Cerebellar nuclear complex (tissue), 1 donor: ENCODE measurements at regions not wholly inside any gene's neighbourhood (a gene's known extent, or its start where the extent isn't known, plus 50 kb on each side); places are given as distances from the start of the nearest gene placed in this dataset.

Source experiments
- DNase-seq, 2 experiments: peaks; one replicate each; lab custom pipeline; 2025; lab: John Stamatoyannopoulos, UW

DNA sequence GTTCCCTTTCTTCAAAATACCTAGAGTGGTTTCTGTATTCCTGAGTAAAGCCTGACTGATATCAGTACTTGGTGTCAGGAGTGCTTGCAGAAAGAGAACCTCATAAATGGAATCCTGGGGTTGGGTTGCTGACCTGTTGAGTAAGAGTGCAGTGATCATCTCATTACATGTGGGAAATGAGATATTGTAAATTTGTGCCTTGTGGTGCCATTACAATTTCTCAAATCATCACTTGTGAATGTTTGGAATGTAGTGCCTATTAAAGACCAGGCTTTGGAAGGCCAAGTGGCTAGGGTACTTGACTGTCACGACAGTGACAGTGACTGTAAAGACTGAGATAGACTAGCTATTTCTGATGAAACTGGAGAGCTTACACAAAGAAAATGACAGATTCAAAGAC, 176.7 kb upstream of the CTTNBP2NL start:
- DNase-seq: no peak

DNA sequence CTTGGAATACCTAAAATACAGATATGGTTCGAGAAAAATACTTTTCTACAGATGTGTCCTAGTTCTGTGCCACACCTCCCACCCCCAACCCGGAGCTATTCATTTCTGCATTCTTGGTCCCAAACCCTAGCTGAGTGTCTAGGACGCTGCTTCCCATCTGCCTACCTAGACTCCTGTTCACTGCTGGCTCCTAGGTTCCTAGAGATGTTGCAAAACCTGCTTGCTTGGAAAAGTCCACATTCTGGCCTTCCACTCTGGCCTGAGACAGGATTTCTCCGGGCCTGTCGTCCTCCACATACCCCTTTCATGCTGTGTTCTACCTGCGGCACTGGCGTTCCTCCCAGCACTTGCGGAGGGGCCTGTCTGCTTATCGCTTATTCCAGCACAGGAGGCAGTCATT, 165.8 kb upstream of the CTTNBP2NL start:
- no peak for DNase-seq

DNA sequence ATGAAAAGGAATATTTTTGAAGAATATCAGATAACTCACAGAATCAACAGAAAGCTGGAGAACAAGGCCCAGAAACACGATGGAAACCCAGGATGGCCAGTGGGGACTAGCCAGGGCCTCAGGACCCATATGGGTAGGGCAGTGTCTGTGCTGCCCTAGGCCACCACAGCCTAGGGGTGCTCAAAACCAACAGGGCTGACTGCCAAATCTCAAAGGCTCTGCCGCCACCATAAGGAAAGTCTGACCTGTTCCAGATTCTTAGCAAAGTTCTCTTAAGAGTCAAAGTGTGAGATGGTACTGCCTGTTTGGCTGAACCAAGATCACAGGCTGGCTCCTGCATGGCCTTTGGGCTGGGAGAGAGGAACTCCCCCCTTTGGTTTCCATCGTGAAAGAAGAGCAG, 164.7 kb upstream of the CTTNBP2NL start:
- no peak for DNase-seq

DNA sequence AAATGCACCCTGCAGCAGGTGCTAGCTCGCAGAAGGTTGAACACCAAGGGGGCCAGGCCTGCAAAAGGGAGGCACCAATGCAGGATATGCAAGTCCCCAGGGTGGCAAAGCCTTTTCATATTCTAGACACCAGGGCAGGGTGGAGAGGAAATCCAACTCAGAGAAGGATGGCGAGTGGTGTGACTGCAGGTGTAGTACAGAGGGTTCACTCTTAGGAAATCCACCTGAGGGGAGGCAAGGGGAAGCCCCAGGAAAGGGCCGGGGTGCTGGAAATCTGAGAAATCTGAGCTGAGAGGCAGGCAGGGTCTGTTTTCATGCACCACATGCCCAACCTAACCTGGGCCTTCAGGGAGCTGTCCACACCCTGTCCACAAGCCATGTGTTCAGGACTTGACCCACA, 163.2 kb upstream of the CTTNBP2NL start:
- DNase-seq: no peak

DNA sequence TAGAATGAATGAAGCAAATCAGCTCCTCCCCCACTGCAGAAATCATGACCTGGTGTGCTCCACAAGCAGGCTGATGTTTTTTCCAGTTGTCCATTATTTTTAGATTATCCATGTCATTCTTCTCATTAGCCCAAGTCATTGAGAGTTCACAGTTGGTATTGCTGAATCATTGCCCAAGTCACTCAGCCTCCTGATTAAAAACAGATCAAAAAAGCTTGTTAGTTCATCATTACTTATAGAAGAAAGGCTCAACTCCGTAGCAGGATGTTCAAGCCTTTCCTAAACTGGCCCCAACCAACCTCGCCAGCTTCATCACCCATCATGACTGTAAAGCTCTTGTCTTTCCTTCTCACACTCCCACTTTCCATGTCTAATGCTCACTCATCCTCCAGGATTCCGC, 161.3 kb upstream of the CTTNBP2NL start:
- DNase-seq: no peak

DNA sequence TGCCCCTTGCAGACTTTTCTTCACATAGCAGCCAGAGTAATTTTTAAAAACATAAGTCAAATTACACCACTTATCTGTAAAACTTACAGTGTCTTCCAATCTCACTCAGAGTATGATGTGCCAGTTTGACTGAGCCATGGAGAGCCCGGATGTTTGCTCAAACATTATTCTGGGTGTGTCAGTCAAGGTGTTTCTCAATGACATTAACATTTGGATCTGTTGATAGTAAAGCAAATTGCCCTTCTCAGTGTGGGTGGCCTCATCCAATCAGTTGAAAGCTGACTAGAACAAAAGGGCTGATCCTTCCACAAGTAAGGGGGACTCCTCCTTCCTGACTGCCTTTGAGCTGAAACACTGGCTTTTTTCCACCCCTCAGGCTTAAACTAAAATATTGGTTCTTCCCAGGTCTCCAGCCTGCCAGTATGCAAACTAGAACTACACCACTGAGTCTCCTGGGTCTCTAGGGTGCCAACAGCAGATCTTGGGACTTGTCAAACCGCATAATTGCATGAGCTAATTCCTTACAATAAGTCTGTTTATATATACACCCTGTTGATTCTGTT, 157.9 kb upstream of the CTTNBP2NL start:
- DNase-seq: no peak

DNA sequence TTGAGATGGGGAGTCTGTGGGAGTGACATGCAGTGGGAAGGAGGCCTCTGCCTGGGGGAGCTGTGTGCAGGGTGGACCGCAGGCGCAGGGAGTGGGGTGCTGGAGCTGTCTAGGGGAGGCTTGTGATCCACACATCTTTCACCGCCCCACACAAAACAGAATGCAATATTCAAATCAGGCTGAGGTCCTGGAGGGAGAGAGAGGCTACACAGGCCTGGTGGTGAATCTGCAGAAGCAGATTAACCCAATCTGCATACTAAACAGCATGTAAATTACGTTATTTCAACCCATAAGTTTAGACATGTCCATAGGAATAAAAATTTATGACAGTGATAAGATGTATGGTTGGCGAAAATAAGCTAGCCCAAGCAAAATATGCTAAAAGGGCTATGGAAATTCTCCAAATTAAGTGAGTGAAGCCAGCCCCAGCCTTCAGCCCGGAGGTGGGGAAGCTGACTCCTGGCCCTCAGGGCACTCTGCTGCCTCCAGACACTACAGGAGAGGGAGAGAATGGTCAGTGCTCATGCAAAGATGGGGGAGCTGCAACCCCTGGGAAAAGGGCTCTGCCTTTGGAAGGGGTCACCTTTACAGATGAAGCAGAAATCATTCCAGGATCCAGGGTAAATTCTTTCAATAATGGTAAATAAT, 156.2 kb upstream of the CTTNBP2NL start:
- DNase-seq: no peak

DNA sequence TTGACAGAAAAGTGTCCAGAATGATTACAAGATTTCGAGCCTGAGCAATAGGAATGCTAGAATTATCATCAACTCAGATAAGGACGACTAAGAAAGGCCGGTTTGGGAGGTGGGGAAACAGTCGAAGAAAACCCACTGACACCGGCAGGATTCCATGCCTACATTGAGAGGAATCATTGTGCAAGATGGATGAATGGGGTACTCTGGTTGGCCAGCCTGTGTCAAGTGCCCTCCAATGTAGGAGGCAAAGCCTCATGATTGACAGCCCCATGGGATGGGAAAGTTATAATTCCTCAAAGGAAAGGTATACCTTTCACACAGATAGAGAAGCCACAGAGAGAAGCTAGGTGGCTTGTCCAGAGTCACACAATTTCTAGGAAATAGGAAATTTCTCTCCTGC, 153.5 kb upstream of the CTTNBP2NL start:
- no peak for DNase-seq

DNA sequence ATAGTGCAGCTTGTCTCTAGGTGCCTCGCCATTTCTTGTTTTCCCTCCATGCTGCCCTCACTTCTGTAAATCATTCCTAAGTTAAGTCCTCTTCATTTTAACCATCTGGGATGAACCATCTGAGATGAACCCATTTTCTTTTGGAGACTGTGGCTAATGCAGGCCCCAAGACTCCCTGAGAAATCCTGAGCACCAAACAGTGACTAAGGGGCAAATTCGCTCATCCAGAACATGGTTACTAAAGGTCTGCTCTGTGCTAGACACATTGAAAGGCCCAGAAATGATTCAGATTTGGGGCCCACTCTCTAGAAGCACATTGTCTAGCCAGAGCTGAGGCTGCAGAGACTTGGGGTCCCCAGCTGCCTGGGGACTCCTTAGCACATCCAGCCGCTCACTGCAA, 151.9 kb upstream of the CTTNBP2NL start:
- no peak for DNase-seq

DNA sequence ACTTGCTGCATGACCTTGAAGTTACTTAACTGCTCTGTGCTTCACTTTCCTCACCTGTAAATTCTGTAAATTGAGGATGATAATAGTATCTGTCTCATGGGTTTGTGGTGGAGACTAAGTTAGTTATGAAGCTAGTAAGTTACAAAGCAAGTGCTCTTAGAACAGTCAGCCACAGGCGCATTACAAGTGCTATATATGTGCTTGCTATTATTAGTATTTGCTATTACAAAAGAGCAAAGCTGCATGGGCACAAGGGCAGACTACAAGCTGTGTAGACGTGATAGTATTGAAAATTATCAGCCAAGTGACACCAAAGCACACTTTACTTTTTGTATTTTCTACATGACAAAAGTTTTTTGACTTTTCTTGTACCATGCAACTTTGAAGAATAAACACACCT, 150.9 kb upstream of the CTTNBP2NL start:
- no peak for DNase-seq

DNA sequence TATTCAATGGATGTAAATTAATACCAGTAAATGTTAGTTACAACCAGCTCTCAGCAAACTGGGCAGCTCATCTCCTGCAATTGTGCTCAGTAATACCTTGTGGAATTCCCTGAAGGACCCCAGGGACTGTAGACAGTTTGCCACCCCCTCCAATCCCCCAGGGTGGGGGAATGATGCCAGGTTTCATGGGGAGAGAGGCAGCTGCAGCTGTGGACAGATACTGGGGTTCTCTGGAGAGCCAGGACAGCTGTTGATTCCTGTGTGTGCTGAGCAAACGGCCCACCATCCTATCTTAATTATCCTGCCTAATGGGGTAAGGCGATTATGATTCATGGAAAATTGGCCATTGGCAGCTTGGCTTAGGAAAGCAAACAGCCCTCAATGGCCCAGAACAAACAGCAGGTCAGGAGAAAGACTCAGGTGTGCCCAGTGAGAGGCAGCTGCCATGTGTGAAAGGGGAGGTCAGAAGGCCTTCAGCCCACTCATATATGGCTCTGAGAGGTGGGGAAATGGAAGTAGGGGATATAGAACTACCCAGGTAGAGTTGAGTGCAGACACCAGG, 148.9 kb upstream of the CTTNBP2NL start:
- no peak for DNase-seq

DNA sequence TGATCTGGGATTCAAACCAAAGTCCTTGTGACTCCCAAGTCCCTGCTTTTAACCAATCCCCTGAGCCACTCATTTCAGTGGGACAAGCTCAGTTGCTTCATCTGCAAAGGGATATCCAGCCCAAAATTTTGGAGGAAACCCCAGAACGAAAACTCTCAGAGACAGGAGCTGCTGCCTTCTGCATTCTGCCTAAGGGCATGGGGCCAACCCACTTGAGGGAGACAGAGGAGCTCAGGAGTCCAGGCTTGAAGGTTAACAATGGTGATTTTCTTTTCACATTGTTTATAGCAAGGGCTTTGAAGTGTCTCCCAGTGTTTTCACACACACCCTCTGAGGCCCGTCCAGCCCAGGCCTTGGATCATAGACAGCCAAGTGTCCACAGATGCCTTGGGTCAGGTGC, 148.1 kb upstream of the CTTNBP2NL start:
- DNase-seq: no peak

DNA sequence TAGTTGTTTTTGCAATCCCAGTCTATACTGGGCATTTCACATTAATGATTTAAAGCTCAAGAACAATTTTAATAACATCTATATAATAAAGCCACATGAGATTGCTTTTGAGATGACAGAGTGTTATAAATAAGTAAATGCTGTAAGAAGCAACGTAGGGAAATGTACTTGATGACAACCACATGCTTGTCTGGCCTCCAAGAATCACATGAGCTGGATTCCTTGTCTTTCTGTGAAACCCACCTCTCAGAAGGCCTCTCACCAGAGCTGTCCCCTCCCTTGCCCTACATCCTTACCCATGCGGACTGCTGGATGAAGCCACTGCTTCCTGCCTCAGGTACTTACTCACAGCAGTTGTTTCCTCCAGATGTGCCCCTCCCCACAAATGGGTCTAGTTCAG, 145.1 kb upstream of the CTTNBP2NL start:
- no peak for DNase-seq

DNA sequence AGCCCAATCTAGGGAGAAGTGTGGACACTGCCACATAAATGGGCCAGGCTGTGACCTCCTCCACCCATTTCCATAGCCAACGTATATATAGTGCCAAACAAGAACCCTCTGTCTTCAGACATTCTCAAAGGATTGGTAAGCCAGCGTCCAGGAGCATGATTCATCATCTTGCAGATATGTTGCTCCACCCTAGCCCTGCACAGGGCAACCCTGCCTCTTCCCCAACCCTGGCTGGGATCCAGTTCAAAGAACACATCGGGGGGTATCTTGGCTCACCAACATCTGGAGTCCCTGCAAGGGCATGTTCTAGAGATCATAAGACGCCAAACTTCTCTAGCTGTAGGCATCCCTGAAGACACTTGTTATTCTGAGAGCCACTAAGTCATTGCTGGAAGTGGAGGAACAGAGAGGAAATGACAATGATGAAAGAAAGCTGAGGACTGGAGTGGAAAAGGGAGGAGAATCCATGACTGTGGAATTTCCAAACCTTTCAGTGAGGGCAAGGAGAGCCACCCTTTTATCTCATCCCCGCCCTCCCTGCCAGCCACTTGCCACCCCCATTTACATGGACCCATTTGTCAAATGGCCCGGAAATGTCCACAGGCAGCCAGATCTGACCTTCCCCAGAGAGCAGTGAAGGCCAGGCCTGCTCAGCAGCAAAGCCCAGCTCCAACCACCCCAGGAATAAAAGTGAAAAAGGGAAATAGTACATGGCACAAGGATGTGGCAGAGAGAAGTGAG, 144.1 kb upstream of the CTTNBP2NL start:
- DNase-seq: no peak

DNA sequence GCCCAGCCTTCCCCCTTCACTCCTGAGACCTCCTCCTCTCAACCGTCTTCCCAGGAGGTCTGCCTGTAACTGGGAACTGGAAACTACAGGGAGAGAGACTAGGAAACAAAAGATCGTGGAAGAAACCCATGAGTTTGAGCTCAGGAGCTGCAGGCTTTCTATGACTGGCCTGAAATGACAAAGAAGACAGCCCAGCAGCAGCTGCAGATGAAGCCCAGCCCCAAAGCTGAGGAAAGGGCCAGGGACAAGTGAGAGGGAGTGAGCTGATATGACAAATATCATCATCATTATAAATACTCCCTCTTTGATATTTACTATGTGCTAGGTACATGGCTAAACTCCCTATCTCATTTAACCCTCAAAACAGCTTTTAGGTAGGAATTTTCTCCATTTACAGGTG, 142.6 kb upstream of the CTTNBP2NL start:
- DNase-seq: no peak

DNA sequence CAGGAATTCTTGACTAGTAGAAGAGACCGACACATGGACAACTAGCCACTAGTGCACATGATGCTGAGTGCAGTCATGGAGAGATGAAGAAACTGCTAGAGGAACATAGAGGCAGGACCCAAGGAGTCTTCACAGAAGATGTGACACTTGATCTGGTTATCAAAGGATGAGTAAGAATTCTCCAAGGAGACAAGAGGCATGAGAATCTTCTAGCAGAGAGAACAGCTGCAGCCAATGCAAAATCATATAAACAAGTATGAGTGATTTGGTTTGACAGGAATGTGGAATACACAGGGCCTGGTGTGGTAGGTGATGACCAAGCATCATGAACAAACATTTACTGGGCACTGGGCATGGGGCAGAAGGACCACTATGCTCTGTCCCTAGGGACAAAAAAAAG, 140.9 kb upstream of the CTTNBP2NL start:
- DNase-seq: no peak

DNA sequence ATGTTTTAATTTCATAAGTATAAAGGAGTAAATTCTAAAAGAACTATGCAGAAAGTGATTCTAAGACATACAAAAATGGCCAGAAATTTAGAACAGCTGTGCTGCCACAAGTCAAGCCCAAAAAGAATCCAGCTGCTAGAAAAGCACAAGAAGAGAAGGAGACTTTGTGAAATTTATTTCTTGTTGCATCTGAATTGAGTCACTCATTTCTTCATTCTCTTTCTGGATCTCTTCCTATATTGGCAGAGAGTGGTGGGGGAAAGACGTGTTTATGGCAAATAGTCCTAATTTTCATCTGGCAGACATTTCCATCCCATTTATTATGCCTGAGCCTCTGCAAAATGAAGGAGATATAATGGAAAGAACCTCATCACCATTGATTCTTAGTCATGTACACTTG, 139.6 kb upstream of the CTTNBP2NL start:
- no peak for DNase-seq

DNA sequence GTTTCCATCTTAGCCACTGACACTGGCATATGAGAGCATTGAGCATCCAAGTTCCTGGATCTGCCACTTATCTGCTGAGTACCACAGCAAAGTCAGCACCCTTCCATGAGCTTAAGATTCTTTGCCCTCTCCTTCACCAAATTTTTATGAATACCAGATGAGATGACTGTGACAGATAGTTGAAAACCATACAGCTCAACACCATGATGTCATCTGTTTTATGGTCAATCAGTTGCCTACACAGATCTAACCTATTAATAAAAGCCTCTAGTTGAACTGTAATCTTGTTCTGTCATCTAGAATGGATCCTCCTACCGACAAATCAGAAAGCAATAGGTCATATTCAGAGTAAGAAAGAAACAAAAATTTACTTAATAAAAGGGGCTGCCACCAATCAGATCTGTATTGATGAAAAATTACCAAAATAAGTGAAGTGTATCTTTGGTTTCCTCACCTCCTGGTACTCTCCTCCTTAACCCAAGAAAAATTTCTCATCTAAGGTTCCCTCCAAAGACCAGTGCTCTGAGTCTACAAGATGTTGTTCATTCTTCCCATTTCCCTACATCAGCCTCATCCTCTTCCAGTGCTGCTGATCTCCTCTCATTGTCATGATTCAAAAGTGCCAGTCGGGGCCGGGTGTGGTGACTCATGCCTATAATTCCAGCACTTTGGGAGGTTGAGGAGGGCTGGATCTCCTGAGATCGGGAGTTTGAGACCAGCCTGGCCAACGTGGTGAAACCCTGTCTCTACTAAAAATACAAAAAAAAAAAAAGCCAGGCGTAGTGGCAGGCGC, 138.8 kb upstream of the CTTNBP2NL start:
- DNase-seq: no peak

DNA sequence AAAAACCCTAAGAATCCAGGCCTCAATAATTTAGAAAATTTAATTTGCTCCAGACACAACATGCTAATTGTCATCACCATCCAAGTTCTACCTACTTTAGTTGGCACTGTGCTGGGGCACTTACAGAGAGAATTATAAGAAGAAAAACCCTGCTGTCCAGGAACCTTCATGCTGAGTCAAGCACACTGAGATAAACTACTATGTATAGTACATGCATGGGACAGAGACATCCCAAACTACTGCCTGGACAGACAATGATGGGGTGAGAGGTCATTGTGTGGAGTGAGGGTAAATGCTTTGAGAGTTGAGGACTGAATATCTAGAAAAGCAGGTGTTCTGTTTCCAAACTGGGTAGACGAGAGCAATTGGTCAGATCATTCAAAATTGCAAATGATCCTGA, 135.3 kb upstream of the CTTNBP2NL start:
- no peak for DNase-seq

DNA sequence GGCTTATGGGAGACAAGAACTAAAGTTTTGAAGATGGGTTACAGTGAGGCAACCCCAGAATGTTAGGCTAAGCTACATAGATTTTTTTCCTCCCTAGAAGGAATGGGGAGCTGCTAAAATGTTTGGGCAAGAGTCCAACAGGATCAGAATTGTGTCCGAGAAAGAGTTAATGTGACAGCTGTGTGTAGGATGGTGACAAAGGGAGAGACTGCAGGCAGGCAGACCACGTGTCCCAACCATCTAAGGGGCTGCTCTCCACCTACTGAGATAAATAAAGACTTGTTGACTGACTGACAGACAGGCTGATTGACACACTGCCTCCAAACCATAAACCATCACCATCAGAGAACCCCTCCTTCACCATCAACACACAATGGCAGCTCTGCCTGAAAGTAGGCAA, 133.7 kb upstream of the CTTNBP2NL start:
- DNase-seq: no peak

DNA sequence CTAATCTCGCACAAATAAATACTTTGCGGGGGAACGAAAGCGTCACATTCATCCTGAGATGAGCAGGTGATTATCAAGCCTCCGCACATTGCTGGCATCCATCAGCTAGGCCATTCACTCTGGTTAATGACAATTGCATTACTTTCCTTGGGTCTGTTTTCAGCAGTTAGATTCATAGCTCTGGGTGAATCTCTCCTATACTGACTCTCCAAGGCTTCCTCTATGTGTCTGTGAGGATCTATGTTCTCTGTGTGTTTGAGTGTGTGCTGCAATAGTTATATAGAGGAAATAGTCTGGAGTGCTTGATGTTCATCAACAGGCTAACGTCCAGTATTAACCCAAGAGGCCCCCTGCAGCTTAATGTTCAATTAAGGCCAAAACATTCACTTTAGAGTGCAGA, 133.0 kb upstream of the CTTNBP2NL start:
- no peak for DNase-seq

DNA sequence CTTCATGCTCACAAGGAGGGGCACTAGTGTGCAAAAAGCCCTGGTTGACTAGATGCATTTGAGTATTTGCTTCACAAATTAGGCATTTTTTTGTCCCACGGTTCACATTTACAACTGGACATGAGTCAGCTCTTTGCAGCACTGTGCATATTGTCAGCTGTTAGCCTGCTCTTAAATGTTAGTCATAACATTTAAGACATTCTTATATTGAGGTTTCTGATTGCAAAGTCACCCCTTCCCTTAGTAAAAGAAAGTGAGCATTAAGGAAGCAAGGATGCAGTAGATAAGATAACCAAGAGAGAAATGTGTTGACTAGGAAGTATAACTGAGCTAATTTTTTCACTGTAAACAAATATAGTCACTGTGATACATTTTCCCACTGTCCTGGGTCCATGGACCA, 132.6 kb upstream of the CTTNBP2NL start:
- DNase-seq: no peak

DNA sequence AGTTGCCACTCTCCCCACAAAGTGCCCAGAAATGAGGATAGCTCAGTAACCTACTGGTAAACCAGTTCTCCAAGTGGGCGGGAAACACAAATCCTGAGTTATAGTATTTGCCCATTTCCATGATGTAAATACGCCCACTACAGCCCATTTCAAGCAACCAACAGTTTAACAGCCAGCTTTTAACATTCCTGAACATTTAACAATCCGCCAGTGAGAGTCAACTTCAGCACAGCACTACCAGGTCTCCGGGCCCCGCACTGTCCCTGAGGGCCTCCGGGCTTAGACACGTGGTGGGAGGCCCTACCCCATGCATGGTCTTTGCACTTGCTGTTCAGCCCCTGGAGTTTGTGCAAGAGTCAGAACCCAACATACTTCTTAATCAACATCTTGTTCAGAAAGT, 132.0 kb upstream of the CTTNBP2NL start:
- DNase-seq: no peak
